B cell (primary cell): ENCODE measurements at regions not wholly inside any gene's neighbourhood (a gene's known extent, or its start where the extent isn't known, plus 50 kb on each side); places are given as distances from the start of the nearest gene placed in this dataset.

ENCODE experiments used
- CTCF ChIP-seq: fragments of 200-600 bp; IDR thresholded peaks from one replicate; pipeline ENCODE4 v1.8.0; 2022; ENCODE audit warnings: antibody characterized with exemption, mild to moderate bottlenecking
- EZH2 ChIP-seq: IDR thresholded peaks from 2 replicates; pipeline ENCODE4 v1.6.1; 2012; ENCODE audit warnings: borderline replicate concordance, low read depth, mild to moderate bottlenecking, moderate library complexity, low read length; ENCODE audit not compliant: insufficient read depth, poor library complexity, severe bottlenecking

DNA sequence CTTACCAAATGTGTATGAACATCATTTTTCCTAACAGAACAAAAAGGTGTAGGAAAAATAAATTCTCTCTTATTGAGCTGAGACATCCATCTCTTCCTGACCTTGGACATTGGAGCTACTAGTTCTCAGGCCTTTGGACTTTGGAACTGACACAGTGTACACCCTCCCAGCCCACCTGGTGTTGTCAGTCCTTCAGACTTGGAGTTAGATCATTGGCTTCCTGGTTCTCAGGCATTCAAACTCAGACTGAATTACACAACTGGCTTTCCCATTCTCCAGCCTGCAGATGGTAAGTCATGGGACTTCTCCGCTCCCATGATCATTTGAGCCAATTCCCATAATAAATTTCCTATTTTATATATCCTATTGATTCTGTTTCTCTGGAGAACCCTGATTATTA is 84.8 kb upstream of the EDNRA start:
- TF ChIP-seq EZH2 (no peak), CTCF (no peak)
